HG02840 (cell line): ENCODE measurements at regions not wholly inside any gene's neighbourhood (a gene's known extent, or its start where the extent isn't known, plus 50 kb on each side); places are given as distances from the start of the nearest gene placed in this dataset.

Experiments
- ATAC-seq: cut with Tn5 transposase; IDR thresholded peaks from one replicate; pipeline ENCODE4 v1.9.1; 2021; ENCODE audit warnings: mild to moderate bottlenecking, moderate library complexity, moderate number of reproducible peaks; ENCODE audit not compliant: unreplicated experiment, low FRiP score

DNA sequence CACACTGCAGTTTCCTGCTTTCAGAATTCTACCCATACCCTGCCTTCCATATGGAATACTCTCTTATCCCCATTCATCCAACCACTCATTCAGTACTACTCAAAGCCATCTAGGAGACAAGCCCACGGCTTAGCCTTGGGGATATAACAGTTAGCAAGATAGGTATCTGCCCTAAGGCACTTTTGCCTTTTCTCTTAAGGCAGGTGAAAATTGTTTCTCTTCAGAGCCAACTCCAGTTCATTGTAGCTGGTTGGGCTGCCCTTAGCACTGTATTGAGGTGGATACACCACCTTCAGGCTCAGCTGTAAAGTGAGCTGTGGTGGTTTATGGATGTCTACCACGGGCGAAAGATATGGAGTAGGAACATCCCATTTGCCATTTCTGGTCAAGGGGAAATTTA lies 729.7 kb upstream of the TBX3 start:
- ATAC-seq, result no peak

DNA sequence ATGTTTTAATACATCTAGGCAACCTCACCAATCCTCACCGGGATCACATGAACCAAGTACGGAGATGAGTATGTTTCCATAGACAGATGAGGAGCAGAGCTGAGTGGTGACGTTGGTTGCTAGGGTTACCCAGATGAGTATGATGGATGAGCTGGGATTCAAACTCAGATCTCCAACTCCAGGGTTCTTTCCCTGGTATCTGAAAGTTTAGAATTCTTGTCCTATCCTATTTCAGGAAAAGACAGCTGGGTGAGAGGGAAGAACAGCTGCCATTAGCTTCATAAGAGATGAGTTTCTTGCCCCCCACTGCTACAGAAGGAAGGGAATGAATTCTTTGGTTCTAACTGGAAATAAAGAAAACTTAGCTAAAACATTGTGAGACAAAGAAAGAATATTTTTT lies 728.9 kb upstream of the TBX3 start:
- ATAC-seq, result no peak

DNA sequence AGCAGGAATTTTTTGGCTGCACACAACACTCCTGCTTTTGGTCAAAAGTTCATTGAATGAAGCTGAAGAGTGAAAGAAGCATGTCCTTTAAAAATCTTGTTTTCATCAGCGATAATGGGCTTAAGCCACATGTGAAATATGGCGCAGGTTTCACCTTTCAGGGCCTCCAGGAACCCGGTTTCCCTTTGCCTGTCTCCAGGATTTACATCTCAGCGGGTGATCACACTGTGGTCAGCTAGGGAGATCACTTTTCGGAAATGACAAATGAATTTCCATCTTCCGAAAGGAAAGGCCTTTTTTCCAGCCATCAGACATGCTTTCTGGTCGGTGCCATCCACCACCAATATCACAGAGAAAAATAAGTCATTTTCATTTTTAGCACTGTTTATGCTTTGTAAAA lies 727.1 kb upstream of the TBX3 start:
- no peak for ATAC-seq

DNA sequence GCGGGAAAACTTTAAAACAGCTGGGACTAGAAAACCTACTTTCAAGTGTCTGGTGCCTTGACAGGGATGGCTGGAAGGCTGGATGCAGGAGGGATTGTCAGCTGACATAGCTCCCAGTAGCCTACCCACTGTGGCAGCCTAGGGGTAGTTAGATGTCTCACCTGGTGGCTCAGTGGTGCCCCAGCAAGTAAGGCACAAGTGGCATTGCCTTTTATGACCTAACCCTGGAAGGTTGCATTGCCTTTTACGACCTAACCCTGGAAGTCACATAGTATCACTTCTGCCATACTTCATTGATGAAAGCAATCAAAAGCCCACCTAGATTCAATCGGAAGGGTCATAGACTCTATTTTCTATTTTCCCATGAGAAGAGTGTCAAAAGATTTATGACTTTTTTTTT lies 724.7 kb upstream of the TBX3 start:
- no peak for ATAC-seq

DNA sequence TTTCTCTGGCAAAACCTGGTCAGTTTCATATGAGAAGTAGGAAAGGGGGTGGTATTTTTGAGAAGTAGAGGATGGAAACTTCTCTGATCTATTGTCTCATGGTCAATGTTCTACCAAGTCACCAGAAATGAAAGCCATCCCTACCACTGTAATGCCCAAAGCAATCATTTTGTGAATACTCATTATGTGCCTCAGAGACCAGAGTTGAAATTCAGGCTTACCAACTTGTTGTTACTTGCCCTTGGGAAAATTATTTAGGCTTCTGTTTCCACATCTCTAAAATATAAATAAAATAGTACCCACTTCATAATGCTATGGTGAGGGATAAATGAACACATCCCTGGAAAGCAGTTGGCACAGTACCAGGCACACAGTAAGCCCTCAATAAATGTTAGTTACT lies 723.7 kb upstream of the TBX3 start:
- ATAC-seq, result no peak

DNA sequence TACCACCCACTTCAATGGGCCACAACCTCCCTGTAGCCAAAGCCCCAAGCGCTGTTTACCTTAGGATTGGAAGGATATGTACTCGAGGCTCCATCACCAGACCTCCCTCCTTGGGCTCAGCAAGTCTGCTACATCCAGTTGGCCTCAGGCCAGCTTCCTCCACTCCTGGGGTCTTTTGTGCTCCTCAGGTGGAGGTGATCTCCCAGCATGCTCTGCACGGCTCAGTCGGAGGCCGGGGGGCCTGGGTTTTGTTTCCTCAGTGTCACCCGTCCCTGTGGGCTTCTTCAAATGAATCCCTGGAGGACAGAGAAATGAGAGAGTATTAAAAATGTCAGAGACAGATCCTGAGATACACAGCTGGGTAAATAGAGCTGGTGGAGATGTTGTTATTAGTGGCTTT lies 723.1 kb upstream of the TBX3 start:
- ATAC-seq, result no peak

DNA sequence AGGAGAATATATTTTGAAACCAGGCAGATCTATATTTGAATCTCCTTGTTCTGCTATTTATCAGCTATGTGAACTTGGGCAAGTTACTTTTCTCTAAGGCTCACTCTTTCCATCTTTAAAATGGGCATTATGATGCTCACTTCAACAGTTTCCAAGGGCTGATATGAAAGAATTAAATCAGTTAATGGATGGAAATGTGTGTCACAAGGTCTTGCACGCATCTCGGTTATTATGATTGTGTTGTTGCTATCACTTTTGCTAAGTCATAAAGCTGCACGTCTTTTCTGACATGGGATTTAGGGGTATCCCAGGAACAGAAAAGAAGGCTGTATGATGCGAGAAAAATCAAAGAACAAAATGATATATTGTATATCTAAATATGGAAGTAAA lies 721.5 kb upstream of the TBX3 start:
- no peak for ATAC-seq

DNA sequence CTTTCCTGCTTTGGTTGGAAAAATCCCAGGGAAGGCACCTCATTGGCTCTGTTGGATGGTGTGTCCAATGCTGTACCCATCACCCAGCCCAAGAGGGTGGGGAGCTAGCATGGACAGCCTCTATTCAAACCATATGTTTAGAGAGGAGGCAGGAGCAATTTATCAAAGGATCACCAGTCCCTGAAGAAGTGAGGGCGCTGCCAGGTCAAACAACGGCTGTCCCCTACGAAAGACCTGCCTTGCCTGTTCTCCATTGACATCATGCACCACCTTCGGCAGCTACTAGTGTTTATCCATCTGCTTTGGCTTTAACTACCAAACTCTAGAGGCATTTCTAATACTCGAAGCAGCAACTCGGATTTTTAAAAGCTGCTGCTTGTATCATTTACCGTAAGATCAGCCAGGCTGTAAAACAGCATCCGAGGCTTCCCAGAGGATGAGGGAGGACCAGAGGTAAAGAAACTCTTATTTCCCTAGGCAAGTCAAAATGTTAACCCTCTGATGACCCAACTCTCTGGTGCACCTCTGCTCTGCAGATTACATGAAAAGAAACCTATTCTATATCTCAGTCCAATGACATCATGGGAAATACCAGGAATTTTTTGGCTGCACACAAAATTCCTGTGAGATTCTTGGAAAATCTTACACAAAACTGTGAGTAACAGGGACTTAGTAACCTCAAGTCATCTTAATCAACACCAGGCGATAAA lies 720.9 kb upstream of the TBX3 start:
- ATAC-seq, result no peak

DNA sequence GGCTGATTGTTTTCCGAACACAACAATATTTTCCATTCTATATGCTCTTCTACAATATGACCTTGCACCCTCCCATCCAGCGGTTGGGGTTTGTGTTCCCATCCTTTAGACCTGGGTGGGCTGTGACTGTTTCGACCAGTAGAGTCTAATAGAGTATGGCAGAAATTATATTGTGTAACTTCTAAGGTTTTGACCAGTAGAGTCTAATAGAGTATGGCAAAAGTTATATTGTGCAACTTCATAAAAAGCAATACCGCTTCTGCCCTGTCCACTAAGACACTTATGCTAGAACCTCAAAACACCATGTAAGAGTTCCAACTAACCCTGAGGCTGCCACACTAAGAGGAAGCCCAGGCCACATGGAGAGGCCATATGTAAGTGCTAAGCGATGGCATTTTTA lies 719.7 kb upstream of the TBX3 start:
- ATAC-seq, result no peak

DNA sequence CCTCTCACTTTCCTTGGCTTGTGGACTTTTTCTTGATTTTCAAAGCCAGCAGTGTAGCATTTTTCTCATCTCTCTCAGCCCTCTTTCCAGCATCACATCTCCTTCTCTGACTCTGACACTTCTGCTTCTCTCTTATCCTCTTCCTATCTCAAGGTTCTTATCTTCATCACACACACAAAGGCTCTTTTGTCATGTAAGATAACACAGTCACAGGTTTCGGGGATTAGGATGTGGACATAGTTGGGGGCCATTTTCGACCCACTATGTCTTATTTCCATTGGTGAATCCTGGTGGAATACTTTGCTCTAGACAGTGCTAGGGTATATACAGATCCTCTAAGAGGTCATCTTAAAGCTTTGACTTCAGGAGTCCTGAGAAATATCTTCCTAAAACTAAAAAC lies 719.3 kb upstream of the TBX3 start:
- no peak for ATAC-seq

DNA sequence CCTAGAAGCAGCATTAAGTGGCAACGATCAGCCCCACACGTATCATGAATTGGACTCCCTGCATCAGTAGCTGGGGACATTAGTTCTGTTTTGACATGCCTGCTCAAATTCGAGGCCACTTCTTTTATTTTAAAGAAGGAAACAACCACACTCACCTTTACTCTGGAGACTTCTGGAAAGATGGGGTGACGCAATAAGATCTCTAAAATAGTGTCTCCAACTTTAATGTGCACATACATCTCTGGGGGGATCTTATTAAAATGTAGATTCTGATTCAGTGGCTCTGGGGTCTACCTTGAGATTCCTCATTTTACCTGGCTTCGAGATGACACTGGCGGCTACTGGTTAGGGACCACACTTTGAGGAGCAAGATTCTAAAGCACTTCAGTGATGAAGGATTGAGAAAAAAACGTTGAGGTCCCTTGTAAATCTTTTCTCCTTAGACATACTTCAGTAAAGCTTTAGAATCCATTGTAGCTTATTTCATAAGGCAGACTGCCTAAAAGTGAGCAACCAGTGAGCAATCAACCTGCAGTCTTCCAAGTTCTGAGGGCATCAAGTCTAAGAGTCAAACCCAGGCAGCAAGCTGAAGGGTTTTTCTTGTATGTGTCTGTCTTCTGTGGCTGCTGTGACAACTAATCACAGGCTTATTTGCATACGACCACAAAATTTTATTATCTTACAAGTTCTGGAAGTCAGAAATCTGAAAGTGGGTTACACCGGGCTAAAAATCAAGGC lies 718.6 kb upstream of the TBX3 start:
- ATAC-seq, result no peak

DNA sequence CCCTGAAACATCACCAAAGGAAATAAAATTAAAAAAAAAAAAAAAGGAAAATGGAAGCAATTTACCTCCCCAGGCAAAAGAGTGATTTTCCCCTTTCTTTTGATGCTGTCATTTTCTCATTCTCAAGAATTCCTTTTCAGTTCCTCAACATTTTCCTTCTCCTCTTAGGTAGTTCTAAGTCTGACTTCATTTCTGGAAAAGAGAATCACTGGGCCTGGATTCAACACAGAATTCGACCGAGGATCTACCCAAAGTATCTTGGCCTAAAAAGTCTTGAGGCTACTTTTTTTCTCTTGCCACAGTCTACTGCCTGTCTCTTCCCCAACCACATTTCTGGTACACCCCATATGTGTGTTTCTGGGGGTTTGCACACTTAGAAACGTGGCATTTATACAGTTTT lies 717.8 kb upstream of the TBX3 start:
- ATAC-seq, result no peak

DNA sequence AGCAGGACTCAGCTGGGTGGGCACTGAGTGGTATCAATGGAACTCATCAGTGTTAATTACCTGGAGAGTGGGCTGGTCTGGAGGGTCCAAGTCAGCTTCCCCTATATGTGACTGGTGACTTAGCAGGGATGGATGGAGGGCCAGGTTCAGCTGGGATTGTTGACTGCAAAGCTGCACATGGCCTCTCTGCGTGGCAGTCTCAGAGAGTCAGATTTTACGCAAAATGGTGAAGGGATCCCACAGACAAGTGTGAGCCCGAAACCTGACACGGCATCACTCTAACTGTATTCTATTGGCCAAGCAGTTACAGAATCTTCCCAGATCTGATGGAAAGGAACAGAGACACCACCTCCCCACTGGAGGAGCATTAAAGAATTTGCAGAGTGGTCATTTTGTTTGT lies 716.0 kb upstream of the TBX3 start:
- no peak for ATAC-seq

DNA sequence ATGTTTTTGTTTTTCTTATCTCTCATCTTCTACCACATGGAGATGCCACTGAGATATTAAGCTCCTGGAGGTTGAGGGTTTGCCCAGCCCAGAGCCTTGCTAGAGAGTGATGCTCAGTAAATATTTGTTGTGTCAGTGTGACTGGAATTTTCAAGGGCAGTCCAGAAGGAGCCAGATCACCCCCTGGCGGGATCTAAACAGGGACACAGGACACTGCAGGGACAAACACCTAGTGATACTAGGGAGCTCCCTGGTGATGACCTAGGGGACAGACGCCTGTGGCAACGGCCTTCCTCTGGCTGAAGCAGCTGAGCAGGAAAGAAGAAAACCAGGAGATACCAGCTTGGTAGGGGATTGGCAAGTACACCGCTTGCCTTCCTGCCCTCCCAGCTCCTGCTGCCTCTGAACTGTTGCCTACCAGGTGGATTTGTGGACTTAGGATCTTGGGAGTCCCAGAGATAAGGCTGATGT lies 714.4 kb upstream of the TBX3 start:
- no peak for ATAC-seq

DNA sequence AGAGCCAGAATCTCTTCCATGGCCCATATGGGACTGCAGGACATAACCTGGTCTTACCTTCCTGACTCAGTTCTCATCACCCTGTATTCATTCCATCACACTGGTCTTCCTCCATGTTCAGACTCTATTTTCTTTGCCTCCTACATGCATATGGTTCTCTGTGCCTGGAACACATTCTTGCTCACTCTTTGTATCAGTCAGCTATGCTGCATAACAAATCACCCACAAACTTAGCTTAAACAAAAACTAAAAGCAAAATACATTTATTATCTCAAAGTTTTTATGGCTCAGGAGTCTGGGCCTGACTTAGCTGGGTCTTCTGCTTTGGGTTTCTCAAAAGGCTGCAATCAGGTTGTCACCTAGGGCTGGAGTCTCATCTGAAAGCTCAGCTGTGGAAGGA lies 712.6 kb upstream of the TBX3 start:
- ATAC-seq, result no peak

DNA sequence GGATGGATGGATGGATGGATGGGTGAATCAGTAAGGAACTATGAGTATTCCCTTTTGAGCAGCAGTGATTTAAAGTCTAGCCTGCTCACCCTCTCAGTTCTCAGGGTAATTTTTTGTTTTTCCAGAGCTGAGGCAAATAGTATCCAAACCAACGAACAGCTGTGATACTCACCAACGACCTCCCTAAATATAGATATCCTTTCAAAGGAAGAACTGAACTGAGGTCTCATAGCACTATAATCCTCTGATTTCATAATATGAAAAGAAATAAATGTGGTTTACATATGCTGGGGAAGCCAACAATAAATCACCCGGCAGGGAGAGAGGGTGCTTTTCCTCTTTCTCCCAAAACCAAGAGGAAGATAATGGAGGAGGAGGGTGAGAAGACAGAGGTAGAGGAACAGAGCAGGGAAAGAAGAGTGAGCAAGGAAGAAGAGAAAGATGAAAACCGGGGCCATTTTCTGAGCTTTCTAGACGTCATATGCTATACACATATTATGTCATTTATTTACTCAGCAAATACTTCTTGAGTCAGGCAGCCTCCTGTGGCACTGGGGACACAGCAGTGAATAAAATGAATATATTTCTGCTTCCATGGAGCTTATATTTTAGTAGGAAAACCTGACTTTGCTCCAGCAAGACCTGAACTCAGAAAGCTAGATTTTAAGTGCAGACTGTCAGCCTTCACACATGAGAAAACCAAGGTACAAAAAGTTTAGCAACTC lies 710.7 kb upstream of the TBX3 start:
- no peak for ATAC-seq

DNA sequence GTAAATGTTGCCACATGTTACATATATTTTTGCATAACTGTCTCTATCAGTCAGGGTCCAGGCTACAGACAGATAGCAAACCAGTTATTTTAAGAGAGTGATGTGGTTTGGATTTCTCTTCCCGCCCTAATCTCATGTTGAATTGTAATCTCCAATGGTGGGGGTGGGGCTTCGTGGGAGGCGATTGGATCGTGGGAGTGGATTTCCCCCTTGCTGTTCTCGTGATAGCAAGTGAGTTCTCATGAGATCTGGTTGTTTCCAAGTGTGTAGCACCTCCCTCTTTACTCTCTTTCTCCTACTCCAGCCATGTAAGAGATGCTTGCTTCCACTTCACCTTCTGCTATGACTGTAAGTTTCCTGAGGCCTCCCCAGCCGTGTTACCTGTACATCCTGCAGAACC lies 704.2 kb upstream of the TBX3 start:
- ATAC-seq, result no peak

DNA sequence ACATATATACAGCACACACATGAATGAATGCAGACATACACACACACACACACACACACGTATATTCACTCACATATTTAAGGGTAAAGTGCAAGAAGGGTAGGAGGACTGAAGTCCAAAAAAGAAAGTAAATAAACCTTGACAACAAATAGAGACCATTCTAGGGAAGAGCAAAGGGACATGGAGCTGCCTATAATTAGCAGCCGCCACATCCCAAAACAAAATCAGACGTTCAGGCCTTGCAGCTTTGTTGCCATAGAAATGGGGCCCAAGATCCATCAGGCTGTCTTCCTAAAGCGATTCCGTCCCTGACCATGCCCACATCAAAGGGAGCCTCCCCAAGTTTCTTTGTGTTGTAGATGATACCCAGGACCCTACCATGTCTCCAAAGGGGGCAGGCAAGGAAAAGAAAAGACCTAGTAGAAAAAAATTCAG lies 703.5 kb upstream of the TBX3 start:
- ATAC-seq, result no peak

DNA sequence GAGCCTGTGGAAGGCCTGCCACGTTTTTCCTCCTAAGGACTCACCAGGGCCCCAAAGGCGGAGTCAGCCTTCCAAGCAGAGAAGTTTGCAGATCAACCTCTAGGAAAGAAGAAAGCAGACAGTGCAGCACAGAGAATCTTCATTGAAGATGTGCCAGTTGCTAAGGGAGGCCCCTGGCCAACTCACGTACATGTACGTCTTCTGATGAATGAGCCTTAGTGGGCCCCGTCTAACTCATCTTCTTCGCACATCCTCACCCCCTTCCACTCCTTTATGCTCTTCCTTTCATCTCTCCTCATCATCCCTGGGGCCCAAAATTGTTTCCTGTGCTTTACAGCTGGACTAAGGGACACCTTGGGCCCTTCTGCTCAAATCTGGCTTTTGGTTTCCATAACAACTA lies 703.0 kb upstream of the TBX3 start:
- ATAC-seq, result no peak

DNA sequence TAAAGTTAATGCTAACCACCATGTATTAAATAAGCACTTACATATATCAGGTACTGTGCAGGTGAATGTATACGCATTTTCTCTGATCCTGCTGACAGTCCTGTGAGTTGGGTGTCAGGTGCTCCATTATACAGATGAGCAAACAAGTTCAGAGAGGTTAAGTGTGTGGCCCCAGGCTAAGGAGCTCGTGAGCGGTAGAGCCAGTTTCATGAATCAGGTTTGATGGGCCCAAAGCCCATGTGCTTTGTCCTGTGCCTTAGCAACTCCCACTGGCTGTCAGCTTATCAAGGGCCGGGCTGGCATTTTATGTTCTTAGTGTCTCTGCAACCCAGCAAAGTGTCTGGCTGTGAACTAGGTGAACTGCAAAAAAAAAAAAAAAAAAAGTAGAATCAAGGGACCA lies 701.2 kb upstream of the TBX3 start:
- no peak for ATAC-seq

DNA sequence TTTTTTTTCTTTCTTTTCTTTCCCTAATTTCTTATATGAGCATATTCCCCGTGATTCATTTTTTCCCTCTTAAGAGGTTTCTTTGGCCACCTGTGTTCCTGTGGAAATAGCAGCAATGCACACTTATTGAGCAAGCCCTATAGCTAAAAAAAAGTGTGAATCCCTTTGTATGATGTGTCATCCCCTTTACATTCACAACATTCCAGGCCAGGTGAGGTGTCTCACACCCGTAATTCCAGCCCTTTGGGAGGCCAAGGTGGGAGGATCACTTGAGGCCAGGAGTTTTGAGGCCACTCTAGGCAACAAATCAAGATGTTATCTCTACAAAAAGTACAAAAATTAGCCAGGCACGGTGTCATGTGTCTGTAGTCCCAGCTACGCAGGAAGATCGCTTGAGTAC lies 700.4 kb upstream of the TBX3 start:
- ATAC-seq, result no peak

DNA sequence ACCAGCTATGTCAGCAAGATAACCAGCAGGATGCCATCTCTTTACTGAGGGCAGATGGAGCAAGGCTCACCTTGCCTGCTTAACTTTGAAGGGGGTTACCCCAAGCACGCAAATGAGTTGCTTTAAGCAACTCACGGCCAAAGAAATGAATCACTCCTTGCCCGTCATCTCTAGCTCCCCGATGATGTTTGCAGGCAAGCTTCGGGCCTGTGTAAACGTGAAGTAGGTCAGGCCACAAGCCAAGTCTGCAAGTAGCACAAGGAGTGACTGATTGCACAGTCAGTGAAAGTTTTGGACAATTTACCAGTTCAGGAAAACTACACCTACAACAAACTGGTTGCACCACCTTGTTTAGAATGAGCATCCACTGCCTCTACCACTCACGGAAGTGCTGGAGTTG lies 699.7 kb upstream of the TBX3 start:
- no peak for ATAC-seq
